ENCODE measurements at regions not wholly inside any gene's neighbourhood (a gene's known extent, or its start where the extent isn't known, plus 50 kb on each side); places are given as distances from the start of the nearest gene placed in this dataset.

- no peak for TF ChIP-seq CTCF (IDR thresholded peaks at IDR 0.05; ENCODE audit: insufficient read depth, low read length)
- DNase-seq (ENCODE audit: low read depth) = no peak
- no peak overlapping the region for H3K4me3 ChIP-seq (ENCODE audit: low read depth, low read length)
Observed at GRCh38 chr20:11411765-11412164, 505.9 kb upstream of the BTBD3 start.

GRCh38 chr20:11426948-11427347 is 490.7 kb upstream of the BTBD3 start:
- H3K4me3 ChIP-seq (ENCODE audit: low read depth, low read length) = no peak overlapping the region
- no peak for DNase-seq (ENCODE audit: low read depth)
- TF ChIP-seq CTCF (IDR thresholded peaks at IDR 0.05; ENCODE audit: insufficient read depth, low read length) = no peak

- no peak for DNase-seq (ENCODE audit: low read depth)
- no peak overlapping the region for H3K4me3 ChIP-seq (ENCODE audit: low read depth, low read length)
- TF ChIP-seq CTCF (IDR thresholded peaks at IDR 0.05; ENCODE audit: insufficient read depth, low read length) = no peak
Observed at GRCh38 chr20:11429168-11429567, 488.5 kb upstream of the BTBD3 start.

GRCh38 chr20:11429889-11430519 is 487.7 kb upstream of the BTBD3 start:
- H3K4me3 ChIP-seq (ENCODE audit: low read depth, low read length) = no peak overlapping the region
- DNase-seq (ENCODE audit: low read depth) = no peak
- TF ChIP-seq CTCF (IDR thresholded peaks at IDR 0.05; ENCODE audit: insufficient read depth, low read length) = no peak

GRCh38 chr20:11430652-11431051 is 487.0 kb upstream of the BTBD3 start:
- no peak for TF ChIP-seq CTCF (IDR thresholded peaks at IDR 0.05; ENCODE audit: insufficient read depth, low read length)
- no peak for DNase-seq (ENCODE audit: low read depth)

GRCh38 chr20:11431621-11432020 is 486.1 kb upstream of the BTBD3 start:
- no peak for TF ChIP-seq CTCF (IDR thresholded peaks at IDR 0.05; ENCODE audit: insufficient read depth, low read length)
- DNase-seq (ENCODE audit: low read depth) = peak; percentile 90
- H3K4me3 ChIP-seq (ENCODE audit: low read depth, low read length) = no peak overlapping the region

More at GRCh38 chr20:11430652-11431051, 487.0 kb upstream of the BTBD3 start:
- no peak overlapping the region for H3K4me3 ChIP-seq (ENCODE audit: low read depth, low read length)

- DNase-seq (ENCODE audit: low read depth) = peak; percentile 58
- H3K4me3 ChIP-seq (ENCODE audit: low read depth, low read length) = no peak overlapping the region
- TF ChIP-seq CTCF (IDR thresholded peaks at IDR 0.05; ENCODE audit: insufficient read depth, low read length) = no peak
Observed at GRCh38 chr20:11432407-11432806, 485.3 kb upstream of the BTBD3 start.

All from fibroblast of the aortic adventitia (primary cell).